ENCODE measurements at regions not wholly inside any gene's neighbourhood (a gene's known extent, or its start where the extent isn't known, plus 50 kb on each side); places are given as distances from the start of the nearest gene placed in this dataset.

DNA sequence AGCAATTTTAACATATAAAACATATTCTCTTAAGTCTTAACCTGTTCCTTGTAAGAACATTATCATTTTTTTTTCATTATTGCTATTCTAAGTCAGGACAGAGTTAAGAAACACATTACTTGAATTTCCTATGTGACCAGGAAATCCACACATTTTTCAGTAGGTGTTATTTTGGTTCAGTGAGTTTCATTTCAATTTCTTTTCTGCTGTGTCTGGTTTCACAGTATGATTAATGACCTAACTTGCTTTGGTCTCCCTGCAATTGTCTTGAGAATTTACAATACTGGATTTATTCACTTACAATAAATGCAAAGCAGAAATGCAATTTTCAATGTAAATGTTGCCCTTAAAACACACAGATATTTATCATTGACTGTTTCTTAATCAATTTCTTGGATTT, 396.9 kb upstream of the TMTC1 start:
- DNase-seq, result no peak
- no peaks in the 10 kb centered on the region for H4K20me1 ChIP-seq (ENCODE audit: insufficient read depth, low read length)
- no peak overlapping the region for H3K27ac ChIP-seq (ENCODE audit: insufficient read depth, low read length)
- H3K9ac ChIP-seq (ENCODE audit: low read depth, low read length), result no peak overlapping the region
- no peaks in the 10 kb centered on the region for H3K9me3 ChIP-seq (ENCODE audit: control insufficient read depth, insufficient read depth, low read length)
- H3K36me3 ChIP-seq (ENCODE audit: control insufficient read depth, insufficient read depth, low read length), result no peaks in the 10 kb centered on the region
- no peak overlapping the region for H2BK120ac ChIP-seq (ENCODE audit: low read depth, low read length)
- no peak for ATAC-seq (ENCODE audit: low read depth)
- H3K14ac ChIP-seq (replicated peaks; ENCODE audit: low read depth, low read length), result no peak overlapping the region
- H3K56ac ChIP-seq (ENCODE audit: extremely low read depth, insufficient read depth, low read length), result no peak overlapping the region
- peaks cover 2% of the 10 kb centered on the region; the same call in 1 of the 2 replicates for H3K27me3 ChIP-seq (ENCODE audit: control insufficient read depth, insufficient read depth, low read length)
- in situ Hi-C loops (cut with MboI; ENCODE audit: low sequenced_read_pairs) (no loop called here), intact Hi-C loops (cut with micrococcal nuclease) (no loop called here), dilution Hi-C loops (cut with HindIII; ENCODE audit: low sequenced_read_pairs, unreplicated experiment) (no loop called here)
- H2AK9ac ChIP-seq (replicated peaks; ENCODE audit: low read depth, low read length, poor library complexity), result no peak overlapping the region
- H3K4me1 ChIP-seq (ENCODE audit: control insufficient read depth, insufficient read depth, low read length), result no peaks in the 10 kb centered on the region
- no peaks in the 10 kb centered on the region for H3K9me1 ChIP-seq (ENCODE audit: insufficient read depth, low read length)
- no peak overlapping the region for H2BK5ac ChIP-seq (ENCODE audit: low read depth, low read length, poor library complexity, severe bottlenecking)
- no peak overlapping the region for H3K23ac ChIP-seq (ENCODE audit: low read depth, low read length)
- no peak overlapping the region for H4K8ac ChIP-seq (ENCODE audit: low read depth in 2 of 2, low read length in 2 of 2)
- no peaks in the 10 kb centered on the region for H3K79me1 ChIP-seq (ENCODE audit: low read depth in 1 of 2, low read length in 2 of 2)
- ChIA-PET POLR2A (ENCODE audit: unreplicated experiment) (no interaction called here), CTCF (no interaction called here)
- no peak overlapping the region for H2BK20ac ChIP-seq (ENCODE audit: low read depth, low read length)
- H3K4me3 ChIP-seq (ENCODE audit: insufficient read depth, low read depth, low read length), result no peak overlapping the region
- H3K4ac ChIP-seq (ENCODE audit: low read depth, low read length), result no peak overlapping the region
- no peak overlapping the region for H2BK15ac ChIP-seq (ENCODE audit: low read depth, low read length)
- no TSS peak for BruUV-seq (replicated peaks)
- no peak overlapping the region for H4K91ac ChIP-seq (ENCODE audit: insufficient read depth, low read depth, low read length)
- TF ChIP-seq, protein P1, sequence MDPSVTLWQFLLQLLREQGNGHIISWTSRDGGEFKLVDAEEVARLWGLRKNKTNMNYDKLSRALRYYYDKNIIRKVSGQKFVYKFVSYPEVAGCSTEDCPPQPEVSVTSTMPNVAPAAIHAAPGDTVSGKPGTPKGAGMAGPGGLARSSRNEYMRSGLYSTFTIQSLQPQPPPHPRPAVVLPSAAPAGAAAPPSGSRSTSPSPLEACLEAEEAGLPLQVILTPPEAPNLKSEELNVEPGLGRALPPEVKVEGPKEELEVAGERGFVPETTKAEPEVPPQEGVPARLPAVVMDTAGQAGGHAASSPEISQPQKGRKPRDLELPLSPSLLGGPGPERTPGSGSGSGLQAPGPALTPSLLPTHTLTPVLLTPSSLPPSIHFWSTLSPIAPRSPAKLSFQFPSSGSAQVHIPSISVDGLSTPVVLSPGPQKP (IDR thresholded peaks at IDR 0.05; ENCODE audit: borderline replicate concordance, low read depth, low read length), result no peak
- TF ChIP-seq CEBPB (IDR thresholded peaks at IDR 0.05; ENCODE audit: low read depth, low read length), result no peak
- no peak for TF ChIP-seq MAFK (IDR thresholded peaks at IDR 0.05; ENCODE audit: low read depth, low read length)
- no peak for TF ChIP-seq RCOR1 (IDR thresholded peaks at IDR 0.05; ENCODE audit: insufficient replicate concordance, low read length)
- no peak for TF ChIP-seq RAD21 (IDR thresholded peaks at IDR 0.05; ENCODE audit: low read length)
- no peak for TF ChIP-seq POLR2A (IDR thresholded peaks at IDR 0.05; ENCODE audit: low read depth, low read length)
- no peak for TF ChIP-seq RFX5 (IDR thresholded peaks at IDR 0.05; ENCODE audit: low read depth, low read length)
- TF ChIP-seq, protein P2, sequence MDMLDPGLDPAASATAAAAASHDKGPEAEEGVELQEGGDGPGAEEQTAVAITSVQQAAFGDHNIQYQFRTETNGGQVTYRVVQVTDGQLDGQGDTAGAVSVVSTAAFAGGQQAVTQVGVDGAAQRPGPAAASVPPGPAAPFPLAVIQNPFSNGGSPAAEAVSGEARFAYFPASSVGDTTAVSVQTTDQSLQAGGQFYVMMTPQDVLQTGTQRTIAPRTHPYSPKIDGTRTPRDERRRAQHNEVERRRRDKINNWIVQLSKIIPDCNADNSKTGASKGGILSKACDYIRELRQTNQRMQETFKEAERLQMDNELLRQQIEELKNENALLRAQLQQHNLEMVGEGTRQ (IDR thresholded peaks at IDR 0.05; ENCODE audit: low read depth, low read length), result no peak
- no peak for TF ChIP-seq MXI1 (IDR thresholded peaks at IDR 0.05; ENCODE audit: borderline replicate concordance, low read depth, low read length)
- TF ChIP-seq MAZ (IDR thresholded peaks at IDR 0.05; ENCODE audit: borderline replicate concordance, low read depth, low read length), result no peak
- TF ChIP-seq SMC3 (IDR thresholded peaks at IDR 0.05; ENCODE audit: low read depth, low read length), result no peak
- TF ChIP-seq BHLHE40 (IDR thresholded peaks at IDR 0.05; ENCODE audit: low read depth, low read length), result no peak
- no peak for TF ChIP-seq NFE2L2 (IDR thresholded peaks at IDR 0.05; ENCODE audit: low read depth, low read length)
- no peak for TF ChIP-seq FOS (IDR thresholded peaks at IDR 0.05; ENCODE audit: low read depth, low read length)
- TF ChIP-seq CHD1 (IDR thresholded peaks at IDR 0.05; ENCODE audit: low read depth, low read length), result no peak
- TF ChIP-seq, protein P3, sequence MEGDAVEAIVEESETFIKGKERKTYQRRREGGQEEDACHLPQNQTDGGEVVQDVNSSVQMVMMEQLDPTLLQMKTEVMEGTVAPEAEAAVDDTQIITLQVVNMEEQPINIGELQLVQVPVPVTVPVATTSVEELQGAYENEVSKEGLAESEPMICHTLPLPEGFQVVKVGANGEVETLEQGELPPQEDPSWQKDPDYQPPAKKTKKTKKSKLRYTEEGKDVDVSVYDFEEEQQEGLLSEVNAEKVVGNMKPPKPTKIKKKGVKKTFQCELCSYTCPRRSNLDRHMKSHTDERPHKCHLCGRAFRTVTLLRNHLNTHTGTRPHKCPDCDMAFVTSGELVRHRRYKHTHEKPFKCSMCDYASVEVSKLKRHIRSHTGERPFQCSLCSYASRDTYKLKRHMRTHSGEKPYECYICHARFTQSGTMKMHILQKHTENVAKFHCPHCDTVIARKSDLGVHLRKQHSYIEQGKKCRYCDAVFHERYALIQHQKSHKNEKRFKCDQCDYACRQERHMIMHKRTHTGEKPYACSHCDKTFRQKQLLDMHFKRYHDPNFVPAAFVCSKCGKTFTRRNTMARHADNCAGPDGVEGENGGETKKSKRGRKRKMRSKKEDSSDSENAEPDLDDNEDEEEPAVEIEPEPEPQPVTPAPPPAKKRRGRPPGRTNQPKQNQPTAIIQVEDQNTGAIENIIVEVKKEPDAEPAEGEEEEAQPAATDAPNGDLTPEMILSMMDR (conservative IDR thresholded peaks at IDR 0.05; ENCODE audit: low read depth, low read length), result no peak
- H2AFZ ChIP-seq (replicated peaks; ENCODE audit: low read length, poor library complexity), result no peak overlapping the region
- H2AK5ac ChIP-seq (ENCODE audit: low read depth, low read length), result no peak overlapping the region
- H3K18ac ChIP-seq (ENCODE audit: low read depth, low read length), result no peak overlapping the region
- no peak overlapping the region for H3K4me2 ChIP-seq (ENCODE audit: low read depth, low read length)
- H4K5ac ChIP-seq (ENCODE audit: low read depth, low read length), result no peak overlapping the region
